ENCODE measurements at regions not wholly inside any gene's neighbourhood (a gene's known extent, or its start where the extent isn't known, plus 50 kb on each side); places are given as distances from the start of the nearest gene placed in this dataset.

DNA sequence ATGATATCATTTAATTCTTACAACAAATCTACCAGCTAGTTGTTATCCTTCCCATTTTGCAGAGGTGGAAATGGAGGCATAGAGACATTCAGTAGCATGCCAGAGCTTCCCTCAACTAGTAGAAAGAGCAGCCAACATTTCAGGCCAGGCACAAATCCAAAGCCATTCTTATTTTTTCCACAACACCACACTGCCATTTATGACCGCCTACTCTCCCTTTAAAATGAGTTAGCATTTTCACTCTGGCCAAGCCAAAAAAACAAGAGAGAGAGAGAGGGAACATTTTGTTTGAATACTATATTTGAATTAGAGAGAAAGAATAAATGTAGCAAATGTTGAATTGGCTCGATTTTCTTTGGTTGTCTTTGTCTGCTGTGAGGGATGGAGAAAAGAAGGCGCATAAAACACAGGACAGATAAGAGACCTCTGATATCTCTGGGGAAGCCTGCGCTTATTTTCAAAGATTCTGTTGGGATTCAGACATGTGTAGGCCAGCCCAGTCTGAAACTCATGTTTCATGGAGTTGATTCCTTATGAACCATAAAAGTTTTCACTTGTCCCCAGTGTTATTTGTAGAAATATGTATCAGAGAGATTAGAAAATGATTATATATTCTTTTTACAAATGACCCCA, 265.7 kb downstream of the RAB28 start:
- DNase-seq (ENCODE audit: low read depth): no peak
- TF ChIP-seq, protein P1, sequence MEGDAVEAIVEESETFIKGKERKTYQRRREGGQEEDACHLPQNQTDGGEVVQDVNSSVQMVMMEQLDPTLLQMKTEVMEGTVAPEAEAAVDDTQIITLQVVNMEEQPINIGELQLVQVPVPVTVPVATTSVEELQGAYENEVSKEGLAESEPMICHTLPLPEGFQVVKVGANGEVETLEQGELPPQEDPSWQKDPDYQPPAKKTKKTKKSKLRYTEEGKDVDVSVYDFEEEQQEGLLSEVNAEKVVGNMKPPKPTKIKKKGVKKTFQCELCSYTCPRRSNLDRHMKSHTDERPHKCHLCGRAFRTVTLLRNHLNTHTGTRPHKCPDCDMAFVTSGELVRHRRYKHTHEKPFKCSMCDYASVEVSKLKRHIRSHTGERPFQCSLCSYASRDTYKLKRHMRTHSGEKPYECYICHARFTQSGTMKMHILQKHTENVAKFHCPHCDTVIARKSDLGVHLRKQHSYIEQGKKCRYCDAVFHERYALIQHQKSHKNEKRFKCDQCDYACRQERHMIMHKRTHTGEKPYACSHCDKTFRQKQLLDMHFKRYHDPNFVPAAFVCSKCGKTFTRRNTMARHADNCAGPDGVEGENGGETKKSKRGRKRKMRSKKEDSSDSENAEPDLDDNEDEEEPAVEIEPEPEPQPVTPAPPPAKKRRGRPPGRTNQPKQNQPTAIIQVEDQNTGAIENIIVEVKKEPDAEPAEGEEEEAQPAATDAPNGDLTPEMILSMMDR (IDR thresholded peaks at IDR 0.05; ENCODE audit: low read depth, low read length, missing control alignments): no peak
- H3K4me3 ChIP-seq (ENCODE audit: low read depth, low read length): no peak overlapping the region

- H3K4me3 ChIP-seq (ENCODE audit: low read depth, low read length): no peak overlapping the region
- DNase-seq (ENCODE audit: low read depth): no peak
- TF ChIP-seq, protein P1 (IDR thresholded peaks at IDR 0.05; ENCODE audit: low read depth, low read length, missing control alignments): no peak
Observed at GRCh38 chr4:13215560-13215959, 268.6 kb downstream of the RAB28 start.

GRCh38 chr4:13212936-13213335, 271.2 kb downstream of the RAB28 start:
- DNase-seq (ENCODE audit: low read depth): no peak
- no peak overlapping the region for H3K4me3 ChIP-seq (ENCODE audit: low read depth, low read length)
- TF ChIP-seq, protein P1 (IDR thresholded peaks at IDR 0.05; ENCODE audit: low read depth, low read length, missing control alignments): no peak

DNA sequence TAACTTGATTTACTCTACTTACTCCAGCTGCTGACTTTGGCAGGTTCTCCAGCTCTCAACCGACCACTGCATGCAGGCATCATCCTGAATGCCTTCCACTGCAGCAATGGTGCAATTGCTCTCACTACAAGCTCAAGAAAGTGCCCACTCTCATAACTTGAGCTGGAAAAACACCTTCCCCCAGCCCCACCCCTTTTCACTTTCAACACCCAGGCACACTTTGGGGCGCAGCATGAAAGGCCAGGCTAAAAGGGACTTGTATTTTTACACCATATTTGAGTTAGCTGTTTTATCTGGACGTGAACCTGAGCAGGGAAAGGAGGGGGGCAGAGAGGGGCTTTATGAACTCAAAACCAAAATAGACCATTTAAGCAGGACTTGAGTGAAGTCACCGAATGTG, 274.5 kb downstream of the RAB28 start:
- TF ChIP-seq, protein P1 (IDR thresholded peaks at IDR 0.05; ENCODE audit: low read depth, low read length, missing control alignments): no peak
- no peak overlapping the region for H3K4me3 ChIP-seq (ENCODE audit: low read depth, low read length)
- no peak for DNase-seq (ENCODE audit: low read depth)

GRCh38 chr4:13208558-13209193, 275.5 kb downstream of the RAB28 start:
- no peak overlapping the region for H3K4me3 ChIP-seq (ENCODE audit: low read depth, low read length)
- TF ChIP-seq, protein P1 (IDR thresholded peaks at IDR 0.05; ENCODE audit: low read depth, low read length, missing control alignments): no peak
- no peak for DNase-seq (ENCODE audit: low read depth)

DNA sequence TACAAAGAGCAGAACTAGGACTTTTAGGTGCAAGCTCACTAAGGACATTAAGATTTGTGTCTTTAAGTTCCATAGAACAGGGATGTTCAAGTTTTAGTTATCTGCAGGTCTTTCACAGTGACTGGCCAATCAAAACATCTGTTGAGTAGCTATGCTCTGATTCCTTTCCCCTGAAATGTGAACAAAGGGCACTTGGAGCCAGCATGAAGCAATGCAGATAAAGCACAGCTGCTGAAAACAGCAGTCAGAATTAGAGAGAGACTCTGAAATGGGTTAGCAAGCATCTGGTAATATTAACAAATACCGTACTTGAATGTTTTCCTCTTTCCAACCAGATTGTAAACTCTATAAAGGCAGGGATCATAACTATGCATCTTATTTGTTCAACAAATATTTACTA, 276.9 kb downstream of the RAB28 start:
- DNase-seq (ENCODE audit: low read depth): no peak
- TF ChIP-seq, protein P1 (IDR thresholded peaks at IDR 0.05; ENCODE audit: low read depth, low read length, missing control alignments): no peak
- no peak overlapping the region for H3K4me3 ChIP-seq (ENCODE audit: low read depth, low read length)

- no peak for DNase-seq (ENCODE audit: low read depth)
- TF ChIP-seq, protein P1 (IDR thresholded peaks at IDR 0.05; ENCODE audit: low read depth, low read length, missing control alignments): no peak
- no peak overlapping the region for H3K4me3 ChIP-seq (ENCODE audit: low read depth, low read length)
Observed at GRCh38 chr4:13203101-13203500, 281.0 kb downstream of the RAB28 start.

Data from GM12864 (cell line).